ENCODE measurements at regions not wholly inside any gene's neighbourhood (a gene's known extent, or its start where the extent isn't known, plus 50 kb on each side); places are given as distances from the start of the nearest gene placed in this dataset.
A peak's percentile ranks its signal among the peaks of the same experiment; 100 is the strongest.

DNA sequence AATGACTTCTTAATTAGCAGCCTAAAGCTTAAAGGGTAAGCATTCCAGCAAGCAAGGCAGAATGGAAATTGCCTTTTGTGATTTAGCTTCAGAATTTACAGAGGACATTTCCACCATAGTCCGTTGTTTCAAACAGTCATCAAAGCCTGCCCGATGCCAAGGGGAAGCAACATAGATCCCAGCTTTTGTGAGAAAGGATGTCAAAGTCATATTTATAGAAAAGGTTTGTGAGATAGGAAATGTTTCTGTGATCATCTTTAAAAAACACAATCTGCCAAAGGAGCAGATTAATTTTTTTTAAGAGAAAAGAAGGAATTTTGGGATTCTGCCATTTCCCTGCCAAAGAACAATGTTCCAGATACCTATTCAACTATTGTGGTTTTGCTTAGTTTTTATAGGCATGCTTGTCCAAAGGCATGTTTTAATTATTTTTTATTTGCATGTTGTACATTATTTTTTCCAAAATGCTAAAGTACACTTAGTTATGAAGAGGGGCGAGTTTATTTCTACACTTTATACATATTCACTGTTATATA lies 346.9 kb downstream of the ZNF608 start:
- Histone ChIP-seq H3K27me3 (no peaks in the 10 kb centered on the region), H3K4me1 (peaks cover 11 to 19% of the 10 kb centered on the region in 2 donors), H3K9me3 (no peaks in the 10 kb centered on the region), H3K4me3 (replicated peaks in 1 of 3) (no peak overlapping the region), H3K27ac (peak overlapping the region in 1 of 3 donors; percentile 30), H3K36me3 (no peaks in the 10 kb centered on the region)
- intact Hi-C loops (cut with DNase I) = no loop called here
- no peak for DNase-seq
- WGBS, 2 donors = 68 to 70% methylated on average over 3 of the region's 3 CpGs
- TF ChIP-seq POLR2A (IDR thresholded peaks at IDR 0.05) = no peak
- TF ChIP-seq, protein P1, sequence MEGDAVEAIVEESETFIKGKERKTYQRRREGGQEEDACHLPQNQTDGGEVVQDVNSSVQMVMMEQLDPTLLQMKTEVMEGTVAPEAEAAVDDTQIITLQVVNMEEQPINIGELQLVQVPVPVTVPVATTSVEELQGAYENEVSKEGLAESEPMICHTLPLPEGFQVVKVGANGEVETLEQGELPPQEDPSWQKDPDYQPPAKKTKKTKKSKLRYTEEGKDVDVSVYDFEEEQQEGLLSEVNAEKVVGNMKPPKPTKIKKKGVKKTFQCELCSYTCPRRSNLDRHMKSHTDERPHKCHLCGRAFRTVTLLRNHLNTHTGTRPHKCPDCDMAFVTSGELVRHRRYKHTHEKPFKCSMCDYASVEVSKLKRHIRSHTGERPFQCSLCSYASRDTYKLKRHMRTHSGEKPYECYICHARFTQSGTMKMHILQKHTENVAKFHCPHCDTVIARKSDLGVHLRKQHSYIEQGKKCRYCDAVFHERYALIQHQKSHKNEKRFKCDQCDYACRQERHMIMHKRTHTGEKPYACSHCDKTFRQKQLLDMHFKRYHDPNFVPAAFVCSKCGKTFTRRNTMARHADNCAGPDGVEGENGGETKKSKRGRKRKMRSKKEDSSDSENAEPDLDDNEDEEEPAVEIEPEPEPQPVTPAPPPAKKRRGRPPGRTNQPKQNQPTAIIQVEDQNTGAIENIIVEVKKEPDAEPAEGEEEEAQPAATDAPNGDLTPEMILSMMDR (IDR thresholded peaks at IDR 0.05) = no peak

DNA sequence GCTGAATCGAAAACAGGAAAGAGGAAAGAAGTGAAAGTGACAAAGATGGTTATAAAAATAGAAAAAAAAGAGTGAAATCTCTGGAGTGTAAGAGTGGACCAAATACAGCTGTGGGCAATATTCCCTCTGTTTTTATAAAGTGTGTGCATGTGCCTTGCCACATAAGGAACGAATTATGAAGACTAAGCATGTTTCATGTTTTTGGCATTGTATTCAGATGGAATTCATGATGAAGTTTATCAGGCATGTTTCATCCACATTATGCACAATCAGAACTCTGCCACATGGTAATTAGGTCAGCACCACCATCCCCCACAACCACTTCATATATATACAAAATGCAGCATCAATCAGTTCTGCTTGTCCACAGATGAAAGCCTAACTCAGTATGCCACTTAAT lies 348.0 kb downstream of the ZNF608 start:
- Histone ChIP-seq H3K27ac (no peak overlapping the region), H3K27me3 (no peaks in the 10 kb centered on the region), H3K36me3 (no peaks in the 10 kb centered on the region), H3K9me3 (no peaks in the 10 kb centered on the region), H3K4me1 (peaks cover 11 to 19% of the 10 kb centered on the region in 2 donors), H3K4me3 (replicated peaks in 1 of 3) (no peak overlapping the region)
- intact Hi-C loops (cut with DNase I) = no loop called here
- DNase-seq = no peak
- no peak for TF ChIP-seq POLR2A (IDR thresholded peaks at IDR 0.05)
- TF ChIP-seq, protein P1 (IDR thresholded peaks at IDR 0.05) = no peak
- 60 to 71% methylated on average over 2 of the region's 2 CpGs for WGBS, 2 donors

DNA sequence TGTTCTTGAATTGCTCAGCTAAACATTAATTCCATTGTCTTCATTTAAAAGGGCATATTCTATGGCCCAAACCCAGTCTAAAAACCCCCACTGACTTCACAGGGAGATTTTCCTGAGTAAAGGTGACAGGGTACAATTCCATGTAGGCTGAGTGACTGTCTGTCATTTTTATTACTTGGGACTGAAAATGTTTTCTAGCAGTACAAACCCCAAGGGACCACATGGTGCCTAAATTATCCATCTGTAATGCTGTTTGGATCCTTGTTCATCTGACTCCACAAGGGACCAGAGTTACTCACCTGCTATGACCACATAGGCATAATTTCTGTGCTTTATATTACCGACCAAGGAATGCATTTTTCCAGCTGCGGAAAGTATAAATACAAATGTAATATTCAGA lies 349.1 kb downstream of the ZNF608 start:
- no peak for DNase-seq
- WGBS, 2 donors = 94 to 97% methylated on average over 2 of the region's 2 CpGs
- intact Hi-C loops (cut with DNase I) = no loop called here

DNA sequence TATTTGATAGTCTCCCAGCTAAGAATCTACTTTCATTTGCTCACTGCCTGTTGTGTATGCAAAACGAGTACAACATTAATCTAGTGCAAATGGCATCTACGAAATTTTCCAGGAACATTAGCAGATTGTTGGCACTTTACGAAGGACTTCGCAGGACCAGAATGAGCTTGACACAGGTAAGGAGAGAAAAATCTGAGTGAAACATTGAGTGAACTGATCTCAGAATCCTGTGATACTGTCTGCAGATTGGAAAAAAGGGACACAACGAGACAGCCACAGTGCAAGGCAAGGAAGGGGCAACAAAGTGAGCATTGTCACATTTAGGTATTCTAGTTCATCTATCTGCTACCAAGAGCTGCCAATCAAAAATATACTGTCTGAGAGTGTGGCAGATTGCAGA lies 350.5 kb downstream of the ZNF608 start:
- intact Hi-C loops (cut with DNase I) = no loop called here
- Histone ChIP-seq H3K9me3 (no peaks in the 10 kb centered on the region), H3K4me1 (peaks cover 0 to under 1% of the 10 kb centered on the region in 2 donors), H3K27ac (no peak overlapping the region), H3K4me3 (replicated peaks in 1 of 3) (no peak overlapping the region), H3K27me3 (no peaks in the 10 kb centered on the region), H3K36me3 (no peaks in the 10 kb centered on the region)
- no peak for TF ChIP-seq POLR2A (IDR thresholded peaks at IDR 0.05)
- TF ChIP-seq, protein P1 (IDR thresholded peaks at IDR 0.05) = no peak
- WGBS, 2 donors = 85 to 93% methylated on average over 5 of the region's 5 CpGs
- DNase-seq = no peak

More for the DNA sequence above, 349.1 kb downstream of the ZNF608 start:
- no peak overlapping the region for H3K27ac ChIP-seq
- no peak for TF ChIP-seq POLR2A (IDR thresholded peaks at IDR 0.05)
- TF ChIP-seq, protein P1 (IDR thresholded peaks at IDR 0.05) = no peak
- H3K4me1 ChIP-seq = peaks cover 5 to 14% of the 10 kb centered on the region in 2 donors
- no peaks in the 10 kb centered on the region for H3K36me3 ChIP-seq
- no peaks in the 10 kb centered on the region for H3K9me3 ChIP-seq
- no peaks in the 10 kb centered on the region for H3K27me3 ChIP-seq
- H3K4me3 ChIP-seq (replicated peaks in 1 of 3) = no peak overlapping the region

DNA sequence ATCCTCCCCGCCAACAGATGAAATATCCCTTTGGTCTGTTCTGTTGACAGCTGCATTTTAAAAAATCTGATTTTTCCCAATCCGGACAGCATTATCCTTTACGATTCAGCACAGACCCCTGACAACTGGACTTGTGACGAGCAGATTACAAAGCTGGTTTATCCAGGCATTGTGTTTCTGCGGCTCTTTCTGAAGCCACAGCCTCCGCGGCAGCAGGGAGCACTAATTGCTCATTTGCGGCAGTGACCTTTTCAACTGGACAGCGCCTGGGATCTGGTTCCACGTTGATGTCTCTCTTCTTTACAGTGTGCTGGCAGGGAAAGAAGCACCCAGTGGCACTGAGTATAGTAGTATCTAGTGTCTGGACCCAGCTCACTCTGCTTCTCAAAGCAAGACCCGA lies 351.2 kb downstream of the ZNF608 start:
- Histone ChIP-seq H3K36me3 (no peaks in the 10 kb centered on the region), H3K9me3 (no peaks in the 10 kb centered on the region), H3K4me3 (replicated peaks in 1 of 3) (no peak overlapping the region), H3K4me1 (no peaks in the 10 kb centered on the region), H3K27ac (no peak overlapping the region), H3K27me3 (no peaks in the 10 kb centered on the region)
- no peak for DNase-seq
- intact Hi-C loops (cut with DNase I) = no loop called here
- TF ChIP-seq, protein P1 (IDR thresholded peaks at IDR 0.05) = no peak
- no peak for TF ChIP-seq POLR2A (IDR thresholded peaks at IDR 0.05)
- 72 to 80% methylated on average over 11 of the region's 11 CpGs for WGBS, 2 donors

Measured in thyroid gland (tissue), 4 donors.